ENCODE measurements at regions not wholly inside any gene's neighbourhood (a gene's known extent, or its start where the extent isn't known, plus 50 kb on each side); places are given as distances from the start of the nearest gene placed in this dataset.
"Not testable (repeated sequence)": the region's sequence is repeated elsewhere in the genome, so short reads cannot be mapped to it uniquely, and the experiment has no call there.

- peak; percentile 61 for FAIRE-seq
- TF ChIP-seq CTCF (IDR thresholded peaks at IDR 0.05; ENCODE audit: insufficient read depth, missing control alignments) = no peak
Observed at GRCh38 chr10:84626397-84627087, 298.2 kb downstream of the CCSER2 start.

GRCh38 chr10:84632866-84633265 lies 304.5 kb downstream of the CCSER2 start:
- DNase-seq (ENCODE audit: insufficient read length, low spot score) (no peak), FAIRE-seq (no peak)
- no peak for TF ChIP-seq CTCF (IDR thresholded peaks at IDR 0.05; ENCODE audit: insufficient read depth, missing control alignments)

More at GRCh38 chr10:84626397-84627087, 298.2 kb downstream of the CCSER2 start:
- no peak for DNase-seq (ENCODE audit: insufficient read length, low spot score)

- no peak for DNase-seq (ENCODE audit: insufficient read length, low spot score)
- FAIRE-seq = no peak
- no peak for TF ChIP-seq CTCF (IDR thresholded peaks at IDR 0.05; ENCODE audit: insufficient read depth, missing control alignments)
Observed at GRCh38 chr10:84634636-84635035, 306.2 kb downstream of the CCSER2 start.

- not testable (repeated sequence) for DNase-seq (ENCODE audit: insufficient read length, low spot score); FAIRE-seq
Observed at GRCh38 chr10:84650628-84651027, 322.2 kb downstream of the CCSER2 start.

GRCh38 chr10:84654671-84655070 lies 326.3 kb downstream of the CCSER2 start:
- FAIRE-seq (no peak), DNase-seq (ENCODE audit: insufficient read length, low spot score) (no peak)
- no peak for TF ChIP-seq CTCF (IDR thresholded peaks at IDR 0.05; ENCODE audit: insufficient read depth, missing control alignments)

GRCh38 chr10:84659027-84659426 lies 330.6 kb downstream of the CCSER2 start:
- DNase-seq (ENCODE audit: insufficient read length, low spot score) (no peak), FAIRE-seq (no peak)
- no peak for TF ChIP-seq CTCF (IDR thresholded peaks at IDR 0.05; ENCODE audit: insufficient read depth, missing control alignments)

- DNase-seq (ENCODE audit: insufficient read length, low spot score) = no peak
- no peak for FAIRE-seq
- no peak for TF ChIP-seq CTCF (IDR thresholded peaks at IDR 0.05; ENCODE audit: insufficient read depth, missing control alignments)
Observed at GRCh38 chr10:84659497-84660439, 331.4 kb downstream of the CCSER2 start.
